ENCODE measurements at regions not wholly inside any gene's neighbourhood (a gene's known extent, or its start where the extent isn't known, plus 50 kb on each side); places are given as distances from the start of the nearest gene placed in this dataset.

DNA sequence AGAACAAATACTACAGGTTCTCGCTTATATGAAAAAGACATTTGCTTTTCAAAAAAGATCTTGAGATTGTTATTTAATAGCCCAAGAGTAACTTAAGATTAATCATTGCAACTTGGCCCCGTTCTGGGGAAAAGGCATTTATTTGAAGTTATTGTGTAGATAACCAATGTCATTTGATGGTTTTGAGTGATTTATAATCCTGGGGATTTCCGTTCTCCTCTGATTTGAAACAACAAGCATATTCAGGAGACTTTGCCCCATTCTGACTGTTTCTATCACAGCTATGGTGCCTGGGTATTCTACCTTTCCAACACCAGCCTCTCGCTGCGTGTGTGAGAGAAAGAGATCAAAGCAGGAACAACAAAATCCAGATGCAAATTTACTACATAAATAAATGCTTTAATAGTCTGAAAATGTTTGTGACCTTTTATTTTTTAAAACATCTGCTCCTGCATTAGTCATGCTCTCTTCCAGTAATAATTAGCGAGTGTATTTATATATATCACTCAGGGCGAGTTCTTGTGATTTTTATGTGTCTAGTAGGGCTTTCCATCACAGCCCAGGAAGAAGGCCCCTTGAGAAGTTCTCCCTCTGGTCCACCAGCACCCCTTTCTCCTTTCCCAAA, 197.9 kb upstream of the FOXQ1 start:
- TF ChIP-seq, protein P1, sequence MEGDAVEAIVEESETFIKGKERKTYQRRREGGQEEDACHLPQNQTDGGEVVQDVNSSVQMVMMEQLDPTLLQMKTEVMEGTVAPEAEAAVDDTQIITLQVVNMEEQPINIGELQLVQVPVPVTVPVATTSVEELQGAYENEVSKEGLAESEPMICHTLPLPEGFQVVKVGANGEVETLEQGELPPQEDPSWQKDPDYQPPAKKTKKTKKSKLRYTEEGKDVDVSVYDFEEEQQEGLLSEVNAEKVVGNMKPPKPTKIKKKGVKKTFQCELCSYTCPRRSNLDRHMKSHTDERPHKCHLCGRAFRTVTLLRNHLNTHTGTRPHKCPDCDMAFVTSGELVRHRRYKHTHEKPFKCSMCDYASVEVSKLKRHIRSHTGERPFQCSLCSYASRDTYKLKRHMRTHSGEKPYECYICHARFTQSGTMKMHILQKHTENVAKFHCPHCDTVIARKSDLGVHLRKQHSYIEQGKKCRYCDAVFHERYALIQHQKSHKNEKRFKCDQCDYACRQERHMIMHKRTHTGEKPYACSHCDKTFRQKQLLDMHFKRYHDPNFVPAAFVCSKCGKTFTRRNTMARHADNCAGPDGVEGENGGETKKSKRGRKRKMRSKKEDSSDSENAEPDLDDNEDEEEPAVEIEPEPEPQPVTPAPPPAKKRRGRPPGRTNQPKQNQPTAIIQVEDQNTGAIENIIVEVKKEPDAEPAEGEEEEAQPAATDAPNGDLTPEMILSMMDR (IDR thresholded peaks at IDR 0.05; ENCODE audit: unreplicated experiment) = no peak
- BruUV-seq (replicated peaks) = no TSS peak
- peak overlapping the region; percentile 6 for H3K4me3 Mint-ChIP-seq (ENCODE audit: low read depth, unreplicated experiment)
- H3K27ac Mint-ChIP-seq (ENCODE audit: unreplicated experiment) = peak overlapping the region; percentile 53
- no peak for DNase-seq
- CTCF ChIA-PET = no interaction called here
- H3K9me3 Mint-ChIP-seq (ENCODE audit: low read depth, unreplicated experiment) = peaks cover 2% of the 10 kb centered on the region
- H3K27me3 Mint-ChIP-seq (ENCODE audit: unreplicated experiment) = no peaks in the 10 kb centered on the region
- intact Hi-C loops (cut with micrococcal nuclease; ENCODE audit: unreplicated experiment) = loop anchor here (2.0 to 5.0 kb wide), 2 partner anchors 68 to 137 kb away; no protein-coding TSS in a partner anchor
- H3K36me3 Mint-ChIP-seq (ENCODE audit: insufficient read depth, unreplicated experiment) = peaks cover 11% of the 10 kb centered on the region
- peaks cover 29% of the 10 kb centered on the region for H3K4me1 Mint-ChIP-seq (ENCODE audit: low read depth, unreplicated experiment)

DNA sequence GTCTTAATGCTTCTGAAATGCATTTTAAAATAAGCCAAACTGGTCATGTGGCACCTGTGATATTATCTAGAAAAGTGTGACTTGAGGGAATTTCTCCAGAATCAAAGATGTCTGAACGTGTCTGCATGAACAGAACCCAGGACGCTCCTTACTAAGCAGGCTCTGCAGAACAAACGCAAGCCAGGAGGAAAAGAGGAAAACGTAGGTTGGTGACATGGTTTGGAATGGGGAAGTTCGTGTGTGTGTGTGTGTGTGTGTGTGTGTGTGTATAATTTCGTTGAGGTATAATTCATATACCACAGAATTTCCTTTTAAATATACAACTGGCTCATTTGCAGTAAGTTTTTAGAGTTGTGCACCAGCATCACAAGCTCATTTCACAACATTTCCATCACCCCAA, 200.5 kb upstream of the FOXQ1 start:
- Mint-ChIP-seq H3K36me3 (ENCODE audit: insufficient read depth, unreplicated experiment) (peaks cover 16% of the 10 kb centered on the region), H3K9me3 (ENCODE audit: low read depth, unreplicated experiment) (peaks cover 6% of the 10 kb centered on the region), H3K27ac (ENCODE audit: unreplicated experiment) (peak overlapping the region; percentile 59), H3K27me3 (ENCODE audit: unreplicated experiment) (no peaks in the 10 kb centered on the region), H3K4me1 (ENCODE audit: low read depth, unreplicated experiment) (peaks cover 29% of the 10 kb centered on the region), H3K4me3 (ENCODE audit: low read depth, unreplicated experiment) (peak overlapping the region; percentile 41)
- TF ChIP-seq, protein P1 (IDR thresholded peaks at IDR 0.05; ENCODE audit: unreplicated experiment) = no peak
- BruUV-seq (replicated peaks) = no TSS peak
- DNase-seq = peak; percentile 30
- CTCF ChIA-PET = interaction anchor here (0.7 to 1.2 kb wide), 5 partner anchors 56 to 224 kb away, joined by 3 to 4 read pairs (median 3); partner anchors contain the start of gene FOXQ1
- intact Hi-C loops (cut with micrococcal nuclease; ENCODE audit: unreplicated experiment) = loop anchor here (2.0 to 5.0 kb wide), 2 partner anchors 71 to 199 kb away; no protein-coding TSS in a partner anchor

DNA sequence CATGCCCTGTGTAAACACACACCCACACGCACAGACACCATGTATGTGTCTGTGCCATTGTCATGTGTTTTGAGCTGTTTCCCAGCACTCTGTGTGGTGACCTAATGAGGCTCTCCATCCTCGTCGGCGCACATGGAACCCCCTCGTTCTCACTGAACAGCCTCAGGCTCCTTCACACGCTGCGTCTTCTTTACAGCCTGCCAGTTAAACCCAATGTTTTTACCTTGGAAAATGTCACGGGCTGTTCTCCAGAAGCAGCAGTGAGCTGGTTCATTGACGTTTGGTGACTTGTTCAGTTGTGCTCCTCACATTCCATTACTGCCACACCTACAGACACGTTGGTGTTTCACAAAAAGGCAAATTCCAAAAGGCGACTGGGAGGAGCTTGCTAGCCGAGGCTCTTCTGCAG, 201.0 kb upstream of the FOXQ1 start:
- BruUV-seq (replicated peaks) = no TSS peak
- H3K9me3 Mint-ChIP-seq (ENCODE audit: low read depth, unreplicated experiment) = peaks cover 6% of the 10 kb centered on the region
- peak overlapping the region; percentile 41 for H3K4me3 Mint-ChIP-seq (ENCODE audit: low read depth, unreplicated experiment)
- peaks cover 29% of the 10 kb centered on the region for H3K4me1 Mint-ChIP-seq (ENCODE audit: low read depth, unreplicated experiment)
- CTCF ChIA-PET = interaction anchor here (0.7 to 1.2 kb wide), 4 partner anchors 56 to 224 kb away, joined by 3 to 4 read pairs (median 3); partner anchors contain the start of gene FOXQ1
- H3K36me3 Mint-ChIP-seq (ENCODE audit: insufficient read depth, unreplicated experiment) = peaks cover 16% of the 10 kb centered on the region
- intact Hi-C loops (cut with micrococcal nuclease; ENCODE audit: unreplicated experiment) = loop anchor here (2.0 to 5.0 kb wide), 2 partner anchors 71 to 200 kb away; no protein-coding TSS in a partner anchor
- H3K27ac Mint-ChIP-seq (ENCODE audit: unreplicated experiment) = peak overlapping the region; percentile 59
- DNase-seq = peak; percentile 41
- TF ChIP-seq, protein P1 (IDR thresholded peaks at IDR 0.05; ENCODE audit: unreplicated experiment) = no peak
- H3K27me3 Mint-ChIP-seq (ENCODE audit: unreplicated experiment) = no peaks in the 10 kb centered on the region

DNA sequence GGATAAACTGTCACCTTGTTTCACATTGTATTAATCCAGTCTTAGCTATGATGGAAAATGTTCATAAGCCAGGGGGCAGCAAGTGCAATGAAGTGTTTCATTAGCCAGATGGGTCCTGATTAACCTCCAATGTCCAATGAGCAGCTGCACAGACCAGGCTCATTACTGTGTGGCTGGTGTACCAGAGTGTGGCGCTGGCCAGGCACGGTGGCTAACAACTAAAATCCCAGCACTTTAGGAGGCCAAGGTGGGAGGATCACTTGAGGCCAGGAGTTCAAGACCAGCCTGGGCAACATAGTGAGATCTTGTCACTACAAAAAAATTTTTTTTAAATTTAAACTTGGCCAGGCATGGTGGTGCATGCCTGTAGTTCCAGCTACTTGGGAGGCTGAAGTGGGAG, 201.7 kb upstream of the FOXQ1 start:
- DNase-seq = peak; percentile 32
- intact Hi-C loops (cut with micrococcal nuclease; ENCODE audit: unreplicated experiment) = loop anchor here (2.0 to 5.0 kb wide), 2 partner anchors 72 to 201 kb away; no protein-coding TSS in a partner anchor
- TF ChIP-seq, protein P1 (IDR thresholded peaks at IDR 0.05; ENCODE audit: unreplicated experiment) = no peak
- Mint-ChIP-seq H3K36me3 (ENCODE audit: insufficient read depth, unreplicated experiment) (peaks cover 16% of the 10 kb centered on the region), H3K9me3 (ENCODE audit: low read depth, unreplicated experiment) (peaks cover 6% of the 10 kb centered on the region), H3K4me1 (ENCODE audit: low read depth, unreplicated experiment) (peaks cover 27% of the 10 kb centered on the region), H3K27me3 (ENCODE audit: unreplicated experiment) (no peaks in the 10 kb centered on the region), H3K4me3 (ENCODE audit: low read depth, unreplicated experiment) (no peak overlapping the region), H3K27ac (ENCODE audit: unreplicated experiment) (no peak overlapping the region)
- no TSS peak for BruUV-seq (replicated peaks)
- CTCF ChIA-PET = no interaction called here
